ENCODE measurements at regions not wholly inside any gene's neighbourhood (a gene's known extent, or its start where the extent isn't known, plus 50 kb on each side); places are given as distances from the start of the nearest gene placed in this dataset.

- no CpG with 5 or more reads among the region's 2 CpGs for WGBS (ENCODE audit: insufficient coverage)
These were observed 58.5 kb upstream of the PARD3B start for GRCh38 chr2:204486805-204487204.

GRCh38 chr2:204487447-204488229 lies 57.6 kb upstream of the PARD3B start:
- Histone ChIP-seq H3K27me3 (ENCODE audit: control insufficient read depth, insufficient read depth, low read length) (no peaks in the 10 kb centered on the region), H3K27ac (ENCODE audit: low read depth, low read length) (no peak overlapping the region), H3K9me3 (ENCODE audit: control insufficient read depth, insufficient read depth, low read length) (no peaks in the 10 kb centered on the region), H3K4me1 (ENCODE audit: control insufficient read depth, insufficient read depth, low read length) (no peaks in the 10 kb centered on the region), H3K36me3 (ENCODE audit: control insufficient read depth, insufficient read depth, low read length) (no peaks in the 10 kb centered on the region), H3K4me3 (ENCODE audit: low read depth, low read length) (no peak overlapping the region)
- DNase-seq (ENCODE audit: low read depth in 4 of 6, low spot score in 6 of 6) = no peak
- no CpG with 5 or more reads among the region's 6 CpGs for WGBS (ENCODE audit: insufficient coverage)

More at GRCh38 chr2:204486805-204487204, 58.5 kb upstream of the PARD3B start:
- Histone ChIP-seq H3K27ac (ENCODE audit: low read depth, low read length) (no peak overlapping the region), H3K4me1 (ENCODE audit: control insufficient read depth, insufficient read depth, low read length) (no peaks in the 10 kb centered on the region), H3K9me3 (ENCODE audit: control insufficient read depth, insufficient read depth, low read length) (no peaks in the 10 kb centered on the region), H3K27me3 (ENCODE audit: control insufficient read depth, insufficient read depth, low read length) (no peaks in the 10 kb centered on the region), H3K36me3 (ENCODE audit: control insufficient read depth, insufficient read depth, low read length) (no peaks in the 10 kb centered on the region), H3K4me3 (ENCODE audit: low read depth, low read length) (no peak overlapping the region)
- DNase-seq (ENCODE audit: low read depth in 4 of 6, low spot score in 6 of 6) = peak in 1 of 6 donors; percentile 85

GRCh38 chr2:204491528-204491927 lies 53.7 kb upstream of the PARD3B start:
- DNase-seq (ENCODE audit: low read depth in 4 of 6, low spot score in 6 of 6) = no peak
- H3K27me3 ChIP-seq (ENCODE audit: control insufficient read depth, insufficient read depth, low read length) = no peaks in the 10 kb centered on the region
- no peaks in the 10 kb centered on the region for H3K9me3 ChIP-seq (ENCODE audit: control insufficient read depth, insufficient read depth, low read length)
- no peak overlapping the region for H3K4me3 ChIP-seq (ENCODE audit: low read depth, low read length)
- no peaks in the 10 kb centered on the region for H3K36me3 ChIP-seq (ENCODE audit: control insufficient read depth, insufficient read depth, low read length)
- H3K27ac ChIP-seq (ENCODE audit: low read depth, low read length) = no peak overlapping the region
- H3K4me1 ChIP-seq (ENCODE audit: control insufficient read depth, insufficient read depth, low read length) = no peaks in the 10 kb centered on the region

GRCh38 chr2:204492417-204492816 lies 52.9 kb upstream of the PARD3B start:
- no peaks in the 10 kb centered on the region for H3K4me1 ChIP-seq (ENCODE audit: control insufficient read depth, insufficient read depth, low read length)
- no peak overlapping the region for H3K4me3 ChIP-seq (ENCODE audit: low read depth, low read length)
- no CpG with 5 or more reads among the region's 2 CpGs for WGBS (ENCODE audit: insufficient coverage)
- DNase-seq (ENCODE audit: low read depth in 4 of 6, low spot score in 6 of 6) = no peak
- no peaks in the 10 kb centered on the region for H3K27me3 ChIP-seq (ENCODE audit: control insufficient read depth, insufficient read depth, low read length)
- no peak overlapping the region for H3K27ac ChIP-seq (ENCODE audit: low read depth, low read length)
- no peaks in the 10 kb centered on the region for H3K9me3 ChIP-seq (ENCODE audit: control insufficient read depth, insufficient read depth, low read length)
- no peaks in the 10 kb centered on the region for H3K36me3 ChIP-seq (ENCODE audit: control insufficient read depth, insufficient read depth, low read length)

- WGBS (ENCODE audit: insufficient coverage) = 100% methylated on average over 2 of the region's 3 CpGs
- no peaks in the 10 kb centered on the region for H3K9me3 ChIP-seq (ENCODE audit: control insufficient read depth, insufficient read depth, low read length)
- no peaks in the 10 kb centered on the region for H3K36me3 ChIP-seq (ENCODE audit: control insufficient read depth, insufficient read depth, low read length)
- DNase-seq (ENCODE audit: low read depth in 4 of 6, low spot score in 6 of 6) = no peak
- H3K27ac ChIP-seq (ENCODE audit: low read depth, low read length) = no peak overlapping the region
- no peaks in the 10 kb centered on the region for H3K27me3 ChIP-seq (ENCODE audit: control insufficient read depth, insufficient read depth, low read length)
- H3K4me3 ChIP-seq (ENCODE audit: low read depth, low read length) = no peak overlapping the region
- no peaks in the 10 kb centered on the region for H3K4me1 ChIP-seq (ENCODE audit: control insufficient read depth, insufficient read depth, low read length)
These were observed 50.6 kb upstream of the PARD3B start for GRCh38 chr2:204494681-204495080.

- no peaks in the 10 kb centered on the region for H3K9me3 ChIP-seq (ENCODE audit: control insufficient read depth, insufficient read depth, low read length)
- no peak overlapping the region for H3K27ac ChIP-seq (ENCODE audit: low read depth, low read length)
- no peak for DNase-seq (ENCODE audit: low read depth in 4 of 6, low spot score in 6 of 6)
These were observed 49.9 kb upstream of the PARD3B start for GRCh38 chr2:204495381-204495780.

More at GRCh38 chr2:204495381-204495780, 49.9 kb upstream of the PARD3B start:
- no peaks in the 10 kb centered on the region for H3K4me1 ChIP-seq (ENCODE audit: control insufficient read depth, insufficient read depth, low read length)
- no peaks in the 10 kb centered on the region for H3K27me3 ChIP-seq (ENCODE audit: control insufficient read depth, insufficient read depth, low read length)
- H3K36me3 ChIP-seq (ENCODE audit: control insufficient read depth, insufficient read depth, low read length) = no peaks in the 10 kb centered on the region
- H3K4me3 ChIP-seq (ENCODE audit: low read depth, low read length) = no peak overlapping the region

Measured in spinal cord (tissue), 9 donors.